DOHH2 (cell line): ENCODE measurements at regions not wholly inside any gene's neighbourhood (a gene's known extent, or its start where the extent isn't known, plus 50 kb on each side); places are given as distances from the start of the nearest gene placed in this dataset.

ENCODE experiments used
- H3F3A ChIP-seq: fragments of 200-600 bp; sonication (generic), shearing (Covaris generic); 2 replicates; pipeline ENCODE4 v1.6.0; 2016; ENCODE audit warnings: antibody characterized with exemption, mild to moderate bottlenecking; ENCODE audit not compliant: control insufficient read depth, insufficient read depth
- H3K27ac ChIP-seq: fragments of 200-600 bp; sonication (generic); 2 replicates; pipeline ENCODE4 v1.5.1; 2014; ENCODE audit warnings: low read depth, mild to moderate bottlenecking, low read length, moderate library complexity
- H3K27me3 ChIP-seq: fragments of 200-600 bp; sonication (generic); 2 replicates; pipeline ENCODE4 v1.6.1; 2014; ENCODE audit warnings: mild to moderate bottlenecking, low read length, mixed read lengths; ENCODE audit not compliant: control insufficient read depth
- H3K36me3 ChIP-seq: fragments of 200-600 bp; sonication (generic); 2 replicates; pipeline ENCODE4 v1.6.1; 2014; ENCODE audit warnings: mild to moderate bottlenecking, low read length, moderate library complexity, mixed read lengths; ENCODE audit not compliant: control insufficient read depth
- H3K4me1 ChIP-seq: fragments of 200-600 bp; sonication (generic); 2 replicates; pipeline ENCODE4 v1.6.1; 2014; ENCODE audit warnings: mild to moderate bottlenecking, low read length, mixed read lengths; ENCODE audit not compliant: control insufficient read depth
- H3K4me2 ChIP-seq: fragments of 200-600 bp; sonication (generic); 2 replicates; pipeline ENCODE4 v1.6.0; 2014; ENCODE audit warnings: mild to moderate bottlenecking, low read length, moderate library complexity
- H3K4me3 ChIP-seq: fragments of 200-600 bp; sonication (generic); 2 replicates; pipeline ENCODE4 v1.5.1; 2014; ENCODE audit warnings: mild to moderate bottlenecking, low read length, mixed read lengths
- H3K79me2 ChIP-seq: fragments of 200-600 bp; sonication (generic); 2 replicates; pipeline ENCODE4 v1.6.1; 2014; ENCODE audit warnings: mild to moderate bottlenecking, low read length, mixed read lengths; ENCODE audit not compliant: control insufficient read depth
- H3K9me2 ChIP-seq: fragments of 200-600 bp; sonication (generic); replicated peaks from 2 replicates; pipeline ENCODE4 v1.6.1; 2014; ENCODE audit warnings: mild to moderate bottlenecking, low read length, mixed read lengths; ENCODE audit not compliant: control insufficient read depth
- H3K9me3 ChIP-seq: fragments of 200-600 bp; sonication (generic); 2 replicates; pipeline ENCODE4 v1.6.1; 2014; ENCODE audit warnings: antibody characterized with exemption, low read length, mixed read lengths; ENCODE audit not compliant: control insufficient read depth, insufficient read depth
- H4K20me1 ChIP-seq: fragments of 200-600 bp; sonication (generic); 2 replicates; pipeline ENCODE4 v1.6.0; 2014; ENCODE audit warnings: low read depth, mild to moderate bottlenecking, antibody characterized with exemption, low read length, moderate library complexity; ENCODE audit not compliant: control insufficient read depth, insufficient read depth
- CTCF ChIP-seq: fragments of 200-600 bp; sonication (generic); IDR thresholded peaks from one replicate; pipeline ENCODE4 v1.5.1; 2014; ENCODE audit warnings: antibody characterized with exemption, mild to moderate bottlenecking, low read depth, low read length; ENCODE audit not compliant: poor library complexity, severe bottlenecking
- EZH2phosphoT487 ChIP-seq: fragments of 200-600 bp; sonication (generic); IDR thresholded peaks from 2 replicates; pipeline ENCODE4 v1.6.1; 2017; ENCODE audit warnings: borderline replicate concordance, mild to moderate bottlenecking, antibody characterized with exemption, low read length, moderate library complexity, mixed read lengths

- TF ChIP-seq CTCF (no peak), EZH2phosphoT487 (no peak)
- H3K4me1 ChIP-seq, result no peaks in the 10 kb centered on the region
- no peak overlapping the region for H3K4me3 ChIP-seq
- H3K27ac ChIP-seq, result no peak overlapping the region
- H3F3A ChIP-seq, result no peaks in the 10 kb centered on the region
- no peaks in the 10 kb centered on the region for H3K79me2 ChIP-seq
- no peaks in the 10 kb centered on the region for H4K20me1 ChIP-seq
- no peaks in the 10 kb centered on the region for H3K36me3 ChIP-seq
- H3K9me2 ChIP-seq, result no peaks in the 10 kb centered on the region
- H3K27me3 ChIP-seq, result no peaks in the 10 kb centered on the region
- no peak overlapping the region for H3K4me2 ChIP-seq
- no peaks in the 10 kb centered on the region; the same call in 1 of the 2 replicates for H3K9me3 ChIP-seq
These were observed 312.4 kb upstream of the ECI2 start for GRCh38 chr6:4447639-4448330.

GRCh38 chr6:4446982-4447381 is 311.6 kb upstream of the ECI2 start:
- no peak overlapping the region for H3K4me2 ChIP-seq
- no peaks in the 10 kb centered on the region; the same call in 1 of the 2 replicates for H3K9me3 ChIP-seq
- no peaks in the 10 kb centered on the region for H3K27me3 ChIP-seq
- H3K4me1 ChIP-seq, result no peaks in the 10 kb centered on the region
- no peak overlapping the region for H3K27ac ChIP-seq
- H3K4me3 ChIP-seq, result no peak overlapping the region
- no peaks in the 10 kb centered on the region for H3K36me3 ChIP-seq
- TF ChIP-seq CTCF (no peak), EZH2phosphoT487 (no peak)
- no peaks in the 10 kb centered on the region for H3F3A ChIP-seq
- no peaks in the 10 kb centered on the region for H3K9me2 ChIP-seq
- no peaks in the 10 kb centered on the region for H4K20me1 ChIP-seq
- H3K79me2 ChIP-seq, result no peaks in the 10 kb centered on the region

GRCh38 chr6:4441981-4442434 is 306.6 kb upstream of the ECI2 start:
- Histone ChIP-seq H3K4me3 (no peak overlapping the region), H3F3A (no peaks in the 10 kb centered on the region), H3K9me3 (no peaks in the 10 kb centered on the region), H3K36me3 (no peaks in the 10 kb centered on the region), H3K4me1 (no peaks in the 10 kb centered on the region), H3K79me2 (no peaks in the 10 kb centered on the region), H3K4me2 (no peak overlapping the region), H3K27me3 (no peaks in the 10 kb centered on the region), H3K9me2 (no peaks in the 10 kb centered on the region), H3K27ac (no peak overlapping the region), H4K20me1 (no peaks in the 10 kb centered on the region)
- no peak for TF ChIP-seq EZH2phosphoT487
- no peak for TF ChIP-seq CTCF
